ENCODE measurements at regions not wholly inside any gene's neighbourhood (a gene's known extent, or its start where the extent isn't known, plus 50 kb on each side); places are given as distances from the start of the nearest gene placed in this dataset.
"Not testable (repeated sequence)": the region's sequence is repeated elsewhere in the genome, so short reads cannot be mapped to it uniquely, and the experiment has no call there.

- DNase-seq (ENCODE audit: low spot score), result no peak
These were observed 153.3 kb downstream of the AVL9 start for GRCh38 chr7:32648408-32649156.

- not testable (repeated sequence) for DNase-seq (ENCODE audit: low spot score)
These were observed 150.0 kb downstream of the AVL9 start for GRCh38 chr7:32645255-32645654.

GRCh38 chr7:32643194-32643593, 147.9 kb downstream of the AVL9 start:
- DNase-seq (ENCODE audit: low spot score), result no peak

DNA sequence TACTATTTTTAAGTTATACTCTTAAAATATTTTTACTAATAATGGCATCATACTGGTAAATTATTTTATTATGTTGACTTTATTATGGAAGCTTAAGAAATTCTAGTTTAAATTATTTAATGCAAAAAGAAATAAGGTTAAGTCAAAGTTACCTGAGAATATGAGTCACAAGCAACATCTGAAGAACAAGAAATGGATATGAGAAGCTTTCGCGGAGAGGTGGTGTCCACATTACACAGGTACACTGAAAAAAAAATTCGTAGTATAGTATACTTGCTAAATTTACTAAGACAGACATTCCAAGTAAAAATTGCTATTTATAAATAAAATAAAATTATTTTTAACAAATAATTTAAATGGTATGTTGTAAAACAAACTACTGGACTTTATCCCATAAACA, 143.8 kb downstream of the AVL9 start:
- DNase-seq (ENCODE audit: low spot score), result no peak

GRCh38 chr7:32638479-32639121, 143.3 kb downstream of the AVL9 start:
- not testable (repeated sequence) for DNase-seq (ENCODE audit: low spot score)

Measured in COLO829 (cell line).